ENCODE measurements at regions not wholly inside any gene's neighbourhood (a gene's known extent, or its start where the extent isn't known, plus 50 kb on each side); places are given as distances from the start of the nearest gene placed in this dataset.

- H3K4me2 ChIP-seq (ENCODE audit: insufficient read depth in 1 of 2, low read depth in 2 of 2, low read length in 2 of 2): no peak overlapping the region
- no peak overlapping the region for H2BK120ac ChIP-seq (replicated peaks; ENCODE audit: low read depth, low read length)
- no peaks in the 10 kb centered on the region for H3K79me1 ChIP-seq (ENCODE audit: low read depth, low read length)
- no peak for FAIRE-seq
- ChIA-PET POLR2A (ENCODE audit: partially characterized antibody) (interaction anchor here (0.6 to 1.8 kb wide), 2 partner anchors 8 to 11 kb away, joined by 4 to 6 read pairs; a partner anchor contains a TSS), CTCF (ENCODE audit: partially characterized antibody) (interaction anchor here (1.0 to 6.3 kb wide), 7 partner anchors 11 to 36 kb away, joined by 3 to 64 read pairs (median 4); a partner anchor contains a TSS)
- no peak overlapping the region for H2BK12ac ChIP-seq (ENCODE audit: low read depth, low read length)
- no peak overlapping the region for H2AK5ac ChIP-seq (ENCODE audit: low read depth, low read length)
- no peak overlapping the region for H3K23ac ChIP-seq (ENCODE audit: insufficient read length)
- no peak overlapping the region for H3K18ac ChIP-seq (ENCODE audit: extremely low read depth, low read length)
- H2BK5ac ChIP-seq (ENCODE audit: low read depth, low read length): no peak overlapping the region
- no peak overlapping the region for H3K14ac ChIP-seq (ENCODE audit: insufficient read length)
- H3K23me2 ChIP-seq (ENCODE audit: low read depth, low read length): 0 out of 2 replicates have a peak, but pooled peaks cover 2% of the 10 kb centered on the region
- H3K9me3 ChIP-seq (ENCODE audit: insufficient read depth in 2 of 2, low read depth in 1 of 2, low read length in 1 of 2): no peaks in the 10 kb centered on the region
- H4K91ac ChIP-seq (replicated peaks; ENCODE audit: insufficient read length, low read length): no peak overlapping the region
- TF ChIP-seq CTCF (IDR thresholded peaks at IDR 0.05; ENCODE audit: control extremely low read depth in 1 of 3, insufficient read depth in 1 of 3, low read depth in 1 of 3, low read length in 3 of 3) (no peak), JUN (IDR thresholded peaks at IDR 0.05; ENCODE audit: low read depth, low read length) (no peak), CREB1 (IDR thresholded peaks at IDR 0.05) (no peak)
- H3K56ac ChIP-seq (replicated peaks; ENCODE audit: insufficient read length, low read depth, low read length): no peak overlapping the region
- H3K27me3 ChIP-seq (replicated peaks in 1 of 4; ENCODE audit: control insufficient read depth in 3 of 4, extremely low read depth in 1 of 4, insufficient read depth in 3 of 4, low read length in 3 of 4): no peaks in the 10 kb centered on the region
- H3K36me3 ChIP-seq (ENCODE audit: control insufficient read depth in 2 of 4, insufficient read depth in 4 of 4, low read length in 3 of 4): no peaks in the 10 kb centered on the region
- no peak overlapping the region; a peak in 1 of 7 replicates for H3K9ac ChIP-seq (replicated peaks in 1 of 4; ENCODE audit: extremely low read depth in 1 of 4, low read depth in 3 of 4, low read length in 3 of 4)
- peaks cover 1 to 9% (median 4%) of the 10 kb centered on the region in 4 experiments; a peak in 5 of 7 replicates for H3K4me1 ChIP-seq (replicated peaks in 1 of 4; ENCODE audit: control insufficient read depth in 3 of 4, insufficient read depth in 4 of 4, low read length in 3 of 4)
- H3K4ac ChIP-seq (replicated peaks; ENCODE audit: insufficient read length, low read depth, low read length): no peak overlapping the region
- H3K4me3 ChIP-seq (ENCODE audit: extremely low read depth in 1 of 4, insufficient read depth in 2 of 4, low read depth in 3 of 4, low read length in 4 of 4): no peak overlapping the region
- H3K79me2 ChIP-seq (ENCODE audit: control insufficient read depth in 1 of 2, insufficient read depth in 2 of 2, low read length in 2 of 2): peaks cover 3 to 74% of the 10 kb centered on the region in 2 experiments; a peak in 2 of 4 replicates
- H4K5ac ChIP-seq (ENCODE audit: insufficient read length, low read depth, low read length): no peak overlapping the region
- no peak overlapping the region for H4K8ac ChIP-seq (ENCODE audit: extremely low read depth, insufficient read depth, low read length)
- no peak overlapping the region for H2AFZ ChIP-seq (ENCODE audit: low read length)
- 59% methylated on average over 1 of the region's 1 CpG; no CpG with 5 or more reads in 1 of the 2 experiments for WGBS, 2 experiments (ENCODE audit: extremely low coverage in 1 of 2, insufficient coverage in 1 of 2, insufficient read length in 1 of 2, insufficient replicate concordance in 2 of 2, low coverage in 1 of 2, low lambda C conversion rate in 2 of 2, missing lambda C conversion rate in 1 of 2)
- no peak overlapping the region for H2BK20ac ChIP-seq (ENCODE audit: low read length)
- H4K20me1 ChIP-seq (replicated peaks in 1 of 2; ENCODE audit: control insufficient read depth in 1 of 2, insufficient read depth in 2 of 2, low read length in 2 of 2): peaks cover 0 to 2% of the 10 kb centered on the region in 2 experiments
- no peak for DNase-seq (ENCODE audit: low read depth in 1 of 2, low spot score in 2 of 2)
- no peak overlapping the region for H3K27ac ChIP-seq (ENCODE audit: low read depth, low read length)
- no peak overlapping the region for H2BK15ac ChIP-seq (ENCODE audit: low read length)
Observed at GRCh38 chr18:46184727-46185126, 80.5 kb downstream of the HAUS1 start.

Measured in H1 (cell line).